ENCODE measurements at regions not wholly inside any gene's neighbourhood (a gene's known extent, or its start where the extent isn't known, plus 50 kb on each side); places are given as distances from the start of the nearest gene placed in this dataset.

GRCh38 chr9:24738421-24738961 lies 192.8 kb upstream of the IZUMO3 start:
- no peak for DNase-seq
- H3K9me3 ChIP-seq: no peaks in the 10 kb centered on the region
- H3K27ac ChIP-seq: no peak overlapping the region
- no peak overlapping the region for H3K4me3 ChIP-seq
- no peaks in the 10 kb centered on the region for H3K4me1 ChIP-seq
- no peak for TF ChIP-seq POLR2A (IDR thresholded peaks at IDR 0.05)
- no peak for TF ChIP-seq CTCF (IDR thresholded peaks at IDR 0.05)
- H3K27me3 ChIP-seq: no peaks in the 10 kb centered on the region
- no peaks in the 10 kb centered on the region for H3K36me3 ChIP-seq

- TF ChIP-seq POLR2A (IDR thresholded peaks at IDR 0.05) (no peak), CTCF (IDR thresholded peaks at IDR 0.05) (no peak)
- H3K4me1 ChIP-seq: no peaks in the 10 kb centered on the region
- H3K27ac ChIP-seq: no peak overlapping the region
- no peaks in the 10 kb centered on the region for H3K36me3 ChIP-seq
- H3K9me3 ChIP-seq: no peaks in the 10 kb centered on the region
- no peak overlapping the region for H3K4me3 ChIP-seq
- no peaks in the 10 kb centered on the region for H3K27me3 ChIP-seq
- DNase-seq: no peak
Measured at GRCh38 chr9:24731754-24732153, 186.1 kb upstream of the IZUMO3 start.

- TF ChIP-seq CTCF (IDR thresholded peaks at IDR 0.05): no peak
- no peak for TF ChIP-seq POLR2A (IDR thresholded peaks at IDR 0.05)
- H3K27me3 ChIP-seq: no peaks in the 10 kb centered on the region
- no peaks in the 10 kb centered on the region for H3K36me3 ChIP-seq
- no peak for DNase-seq
- no peak overlapping the region for H3K4me3 ChIP-seq
- no peaks in the 10 kb centered on the region for H3K4me1 ChIP-seq
- H3K9me3 ChIP-seq: no peaks in the 10 kb centered on the region
- H3K27ac ChIP-seq: no peak overlapping the region
Measured at GRCh38 chr9:24721621-24722020, 175.9 kb upstream of the IZUMO3 start.

DNA sequence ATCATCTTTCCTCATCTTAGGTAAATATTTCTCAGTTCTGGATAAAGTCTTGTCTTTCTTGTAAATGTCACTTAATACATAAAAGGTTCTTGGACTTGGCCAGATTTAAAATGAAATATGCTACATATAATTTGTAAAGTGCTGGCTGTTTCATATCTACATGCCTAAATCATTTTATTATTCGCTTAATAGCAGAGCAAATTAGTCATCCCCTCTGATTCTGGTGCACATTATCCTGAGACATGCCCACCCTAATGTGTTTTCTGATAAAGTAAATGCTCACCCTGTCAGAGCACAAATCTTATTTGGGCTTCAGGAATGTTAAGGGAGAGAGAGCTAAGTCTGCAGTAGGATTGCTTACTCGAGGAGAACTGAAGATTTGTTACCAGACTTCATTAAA lies 166.5 kb upstream of the IZUMO3 start:
- no peak overlapping the region for H3K27ac ChIP-seq
- H3K27me3 ChIP-seq: no peaks in the 10 kb centered on the region
- DNase-seq: no peak
- no peaks in the 10 kb centered on the region for H3K36me3 ChIP-seq
- TF ChIP-seq CTCF (IDR thresholded peaks at IDR 0.05) (no peak), POLR2A (IDR thresholded peaks at IDR 0.05) (no peak)
- no peaks in the 10 kb centered on the region for H3K9me3 ChIP-seq
- no peak overlapping the region for H3K4me3 ChIP-seq
- H3K4me1 ChIP-seq: no peaks in the 10 kb centered on the region

DNA sequence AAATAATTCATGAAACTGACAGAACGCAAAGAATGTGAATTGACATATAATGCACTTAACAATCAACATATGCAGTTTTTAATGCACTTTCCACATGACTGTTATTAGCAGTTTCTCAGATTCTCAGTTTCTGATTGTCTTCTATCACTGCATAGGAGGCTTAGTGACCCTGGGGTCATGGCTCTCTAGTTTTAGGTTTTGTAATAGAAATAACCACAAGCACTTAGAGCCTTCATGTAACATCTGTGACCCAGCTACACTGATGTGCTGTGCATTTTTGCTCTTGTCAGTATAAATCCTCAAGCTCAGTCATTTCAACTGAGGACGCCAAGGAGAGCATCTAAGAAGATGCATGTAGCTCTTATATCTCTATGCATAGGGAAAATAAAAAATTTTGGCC lies 163.1 kb upstream of the IZUMO3 start:
- Histone ChIP-seq H3K36me3 (no peaks in the 10 kb centered on the region), H3K27me3 (no peaks in the 10 kb centered on the region), H3K27ac (no peak overlapping the region), H3K9me3 (no peaks in the 10 kb centered on the region), H3K4me1 (no peaks in the 10 kb centered on the region), H3K4me3 (no peak overlapping the region)
- DNase-seq: no peak
- no peak for TF ChIP-seq POLR2A (IDR thresholded peaks at IDR 0.05)
- TF ChIP-seq CTCF (IDR thresholded peaks at IDR 0.05): no peak

All from Peyer's patch (tissue), 4 donors.